Liver (tissue), 8 donors: ENCODE measurements at regions not wholly inside any gene's neighbourhood (a gene's known extent, or its start where the extent isn't known, plus 50 kb on each side); places are given as distances from the start of the nearest gene placed in this dataset.

ENCODE experiments used
- DNase-seq: peaks from one replicate; pipeline ENCODE4 v3.0.0-alpha.2; 2017; ENCODE audit warnings: low spot score
- H3K27ac ChIP-seq, 2 donors: one replicate each; pipeline ENCODE4 v1.7.0; 2013; ENCODE audit warnings: inconsistent platforms in 2 of 2, low read length in 2 of 2, control low read depth in 1 of 2, low read depth in 1 of 2, mild to moderate bottlenecking in 1 of 2
- H3K27me3 ChIP-seq, 4 donors: one replicate each; pipeline versions ENCODE4 v1.6.1 to v1.7.0; 2013; ENCODE audit warnings: low read length in 3 of 4, inconsistent platforms in 1 of 4, mild to moderate bottlenecking in 1 of 4, moderate library complexity in 1 of 4; ENCODE audit not compliant: control insufficient read depth in 4 of 4, insufficient read depth in 4 of 4
- H3K36me3 ChIP-seq, 4 donors: one replicate each; pipeline versions ENCODE4 v1.6.1 to v1.7.0; 2013; ENCODE audit warnings: low read length in 3 of 4, mild to moderate bottlenecking in 3 of 4, low read depth in 1 of 4, moderate library complexity in 1 of 4; ENCODE audit not compliant: control insufficient read depth in 4 of 4, insufficient read depth in 3 of 4
- H3K4me1 ChIP-seq, 4 donors: one replicate each; pipeline versions ENCODE4 v1.6.1 to v1.7.0; 2013; ENCODE audit warnings: low read length in 3 of 4, mild to moderate bottlenecking in 3 of 4, moderate library complexity in 1 of 4; ENCODE audit not compliant: control insufficient read depth in 4 of 4, insufficient read depth in 4 of 4
- H3K4me3 ChIP-seq, 3 donors: one replicate each; pipeline versions ENCODE4 v1.6.1 to v1.7.0; 2013; ENCODE audit warnings: low read length in 3 of 3, control low read depth in 1 of 3, low read depth in 1 of 3, mild to moderate bottlenecking in 1 of 3
- H3K9ac ChIP-seq, 2 donors: one replicate each; pipeline ENCODE4 v1.7.0; 2013; ENCODE audit warnings: low read length in 2 of 2, mild to moderate bottlenecking in 2 of 2, moderate library complexity in 2 of 2, control low read depth in 1 of 2, low read depth in 1 of 2
- H3K9me3 ChIP-seq, 4 donors: one replicate each; pipeline versions ENCODE4 v1.6.1 to v1.7.0; 2013; ENCODE audit warnings: low read length in 3 of 4; ENCODE audit not compliant: control insufficient read depth in 4 of 4
- HNF4A ChIP-seq, 2 donors: conservative IDR thresholded peaks; 2 replicates each; pipeline ENCODE4 v1.6.1; 2016; ENCODE audit warnings: antibody characterized with exemption in 2 of 2, mild to moderate bottlenecking in 2 of 2
- HNF4G ChIP-seq: IDR thresholded peaks from 2 replicates; pipeline ENCODE4 v1.6.1; 2016; ENCODE audit warnings: antibody characterized with exemption
- NR2F2 ChIP-seq: IDR thresholded peaks from 2 replicates; pipeline ENCODE4 v1.6.1; 2016; ENCODE audit warnings: antibody characterized with exemption
- RAD21 ChIP-seq, 2 donors: IDR thresholded peaks; 2 replicates each; pipeline ENCODE4 v1.6.1; 2016; ENCODE audit warnings: antibody characterized with exemption in 2 of 2, mild to moderate bottlenecking in 2 of 2
- RXRA ChIP-seq, 2 donors: IDR thresholded peaks; 2 replicates each; pipeline ENCODE4 v1.6.1; 2017 to 2018; ENCODE audit warnings: antibody characterized with exemption in 2 of 2, mild to moderate bottlenecking in 1 of 2
- SP1 ChIP-seq: IDR thresholded peaks from 2 replicates; pipeline ENCODE4 v1.6.1; 2018; ENCODE audit warnings: antibody characterized with exemption, mild to moderate bottlenecking
- WGBS: extraction: QIAGEN DNeasy Blood & Tissue Kit; methylation state at CpG from one replicate; pipeline ENCODE4 v1.1.7; 2013; 5-methylcytosine and 5-hydroxymethylcytosine counted together
- TF ChIP-seq, protein P1 (sequence below): fragments of 150-350 bp; IDR thresholded peaks from 2 replicates; pipeline ENCODE4 v1.5.1; 2017; ENCODE audit warnings: improper control_type of control experiment, low read depth, low read length; ENCODE audit not compliant: missing input control
- donor health status: healthy.
- donor health status: healthy.
- donor health status: healthy.
- donor health status: healthy.
- donor health status: healthy.

- WGBS, result 81% methylated on average over 7 of the region's 7 CpGs
- Histone ChIP-seq H3K36me3 (no peaks in the 10 kb centered on the region), H3K27ac (no peak overlapping the region), H3K9ac (no peak overlapping the region), H3K4me3 (no peak overlapping the region), H3K9me3 (no peaks in the 10 kb centered on the region), H3K27me3 (no peaks in the 10 kb centered on the region), H3K4me1 (no peaks in the 10 kb centered on the region)
- TF ChIP-seq RXRA (IDR thresholded peaks at IDR 0.05) (no peak), SP1 (no peak), HNF4G (no peak)
- DNase-seq, result no peak
These were observed 1458.7 kb downstream of the AACS start for GRCh38 chr12:126523891-126524290.

- peak in 1 of 2 donors; percentile 18 for TF ChIP-seq RAD21 (IDR thresholded peaks at IDR 0.05)
- TF ChIP-seq, protein P1, sequence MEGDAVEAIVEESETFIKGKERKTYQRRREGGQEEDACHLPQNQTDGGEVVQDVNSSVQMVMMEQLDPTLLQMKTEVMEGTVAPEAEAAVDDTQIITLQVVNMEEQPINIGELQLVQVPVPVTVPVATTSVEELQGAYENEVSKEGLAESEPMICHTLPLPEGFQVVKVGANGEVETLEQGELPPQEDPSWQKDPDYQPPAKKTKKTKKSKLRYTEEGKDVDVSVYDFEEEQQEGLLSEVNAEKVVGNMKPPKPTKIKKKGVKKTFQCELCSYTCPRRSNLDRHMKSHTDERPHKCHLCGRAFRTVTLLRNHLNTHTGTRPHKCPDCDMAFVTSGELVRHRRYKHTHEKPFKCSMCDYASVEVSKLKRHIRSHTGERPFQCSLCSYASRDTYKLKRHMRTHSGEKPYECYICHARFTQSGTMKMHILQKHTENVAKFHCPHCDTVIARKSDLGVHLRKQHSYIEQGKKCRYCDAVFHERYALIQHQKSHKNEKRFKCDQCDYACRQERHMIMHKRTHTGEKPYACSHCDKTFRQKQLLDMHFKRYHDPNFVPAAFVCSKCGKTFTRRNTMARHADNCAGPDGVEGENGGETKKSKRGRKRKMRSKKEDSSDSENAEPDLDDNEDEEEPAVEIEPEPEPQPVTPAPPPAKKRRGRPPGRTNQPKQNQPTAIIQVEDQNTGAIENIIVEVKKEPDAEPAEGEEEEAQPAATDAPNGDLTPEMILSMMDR, result no peak
- 70% methylated on average over 2 of the region's 2 CpGs for WGBS
- H3K4me3 ChIP-seq, result no peak overlapping the region
These were observed 1469.3 kb downstream of the AACS start for GRCh38 chr12:126534495-126534894.

GRCh38 chr12:126534942-126535341 is 1469.7 kb downstream of the AACS start:
- no peaks in the 10 kb centered on the region for H3K36me3 ChIP-seq
- WGBS, result 84% methylated on average over 1 of the region's 1 CpG
- H3K4me1 ChIP-seq, result no peaks in the 10 kb centered on the region
- TF ChIP-seq, protein P1, result no peak
- no peak for TF ChIP-seq HNF4A (conservative IDR thresholded peaks at IDR 0.05)
- H3K9me3 ChIP-seq, result no peaks in the 10 kb centered on the region
- H3K27ac ChIP-seq, result no peak overlapping the region
- no peak overlapping the region for H3K4me3 ChIP-seq
- no peak overlapping the region for H3K9ac ChIP-seq
- H3K27me3 ChIP-seq, result no peaks in the 10 kb centered on the region
- no peak for DNase-seq

More at GRCh38 chr12:126534495-126534894, 1469.3 kb downstream of the AACS start:
- H3K4me1 ChIP-seq, result no peaks in the 10 kb centered on the region
- H3K27ac ChIP-seq, result no peak overlapping the region
- no peaks in the 10 kb centered on the region for H3K27me3 ChIP-seq
- no peak overlapping the region for H3K9ac ChIP-seq
- DNase-seq, result no peak
- H3K36me3 ChIP-seq, result no peaks in the 10 kb centered on the region
- no peaks in the 10 kb centered on the region for H3K9me3 ChIP-seq

DNA sequence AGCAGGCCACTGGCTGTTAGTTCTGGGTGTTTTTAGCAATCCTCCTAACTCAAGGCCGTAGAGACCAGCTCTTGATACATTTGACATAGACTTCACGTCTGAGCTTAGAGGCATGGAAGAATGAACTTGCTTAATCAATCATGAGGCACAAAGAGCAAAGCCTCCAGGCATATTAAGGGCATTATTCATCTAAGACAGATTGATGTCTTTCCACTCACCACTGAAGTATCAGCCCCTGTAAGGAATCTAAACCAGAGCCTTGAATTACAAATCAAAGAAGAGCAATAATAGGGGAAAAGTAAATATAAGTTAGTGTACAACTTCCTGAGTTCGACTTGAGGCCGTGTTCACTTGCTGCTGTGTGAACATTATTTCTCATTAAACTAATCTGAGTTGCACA is 1470.7 kb downstream of the AACS start:
- WGBS, result 60% methylated on average over 4 of the region's 4 CpGs
- DNase-seq, result no peak
- H3K4me1 ChIP-seq, result no peaks in the 10 kb centered on the region
- H3K4me3 ChIP-seq, result no peak overlapping the region
- no peak overlapping the region for H3K27ac ChIP-seq
- H3K36me3 ChIP-seq, result no peaks in the 10 kb centered on the region
- H3K27me3 ChIP-seq, result no peaks in the 10 kb centered on the region
- no peak overlapping the region for H3K9ac ChIP-seq
- no peak for TF ChIP-seq NR2F2
- no peaks in the 10 kb centered on the region for H3K9me3 ChIP-seq
